ENCODE measurements at regions not wholly inside any gene's neighbourhood (a gene's known extent, or its start where the extent isn't known, plus 50 kb on each side); places are given as distances from the start of the nearest gene placed in this dataset.

DNA sequence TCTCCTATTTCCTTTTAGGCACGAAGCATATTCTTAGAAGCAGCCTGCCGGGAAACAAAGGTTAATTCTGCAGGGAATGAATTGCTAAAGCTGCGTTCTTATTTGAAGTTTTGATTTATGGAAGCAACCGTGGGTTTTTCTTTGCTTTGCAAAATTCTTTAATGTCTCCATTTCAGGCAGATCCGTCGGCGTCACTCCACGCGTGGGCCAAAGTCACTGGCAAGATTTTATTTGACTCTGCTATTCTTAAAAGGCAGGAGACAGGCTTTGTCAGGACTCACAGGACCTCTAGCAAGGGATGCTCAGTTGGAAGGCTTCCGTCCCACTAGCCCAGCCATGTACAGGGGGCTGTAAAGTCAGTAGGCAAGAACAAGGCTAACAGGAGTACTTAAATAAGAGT is 387.3 kb upstream of the XYLT1 start:
- H3K4me3 ChIP-seq (ENCODE audit: low read length) = no peak overlapping the region
- TF ChIP-seq CTCF (conservative IDR thresholded peaks at IDR 0.05; ENCODE audit: low read depth, low read length) = no peak
- DNase-seq (ENCODE audit: low read depth) = no peak

DNA sequence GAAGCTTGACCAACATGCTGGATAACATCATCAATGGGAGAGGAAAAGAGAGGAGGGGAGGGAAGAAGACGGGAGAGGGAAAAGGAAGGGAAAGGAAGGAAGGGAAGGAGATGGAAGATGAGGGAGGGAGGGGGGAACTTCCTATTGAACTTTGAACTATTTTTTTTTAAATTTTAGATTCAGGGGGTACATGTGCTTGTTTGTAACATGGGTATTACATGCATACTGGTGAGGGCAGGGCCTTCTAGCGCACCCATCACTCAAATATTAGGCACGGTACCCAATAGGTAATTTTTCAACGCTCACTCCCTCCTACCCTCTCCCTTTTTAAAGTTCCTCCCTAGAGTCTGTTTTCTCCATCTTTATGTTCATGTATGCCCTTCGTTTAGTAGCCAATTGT is 383.2 kb upstream of the XYLT1 start:
- no peak overlapping the region for H3K4me3 ChIP-seq (ENCODE audit: low read length)
- TF ChIP-seq CTCF (conservative IDR thresholded peaks at IDR 0.05; ENCODE audit: low read depth, low read length) = no peak
- DNase-seq (ENCODE audit: low read depth) = no peak

- DNase-seq (ENCODE audit: low read depth) = no peak
- no peak for TF ChIP-seq CTCF (conservative IDR thresholded peaks at IDR 0.05; ENCODE audit: low read depth, low read length)
- H3K4me3 ChIP-seq (ENCODE audit: low read length) = no peak overlapping the region
Measured at GRCh38 chr16:17852977-17853702, 382.4 kb upstream of the XYLT1 start.

DNA sequence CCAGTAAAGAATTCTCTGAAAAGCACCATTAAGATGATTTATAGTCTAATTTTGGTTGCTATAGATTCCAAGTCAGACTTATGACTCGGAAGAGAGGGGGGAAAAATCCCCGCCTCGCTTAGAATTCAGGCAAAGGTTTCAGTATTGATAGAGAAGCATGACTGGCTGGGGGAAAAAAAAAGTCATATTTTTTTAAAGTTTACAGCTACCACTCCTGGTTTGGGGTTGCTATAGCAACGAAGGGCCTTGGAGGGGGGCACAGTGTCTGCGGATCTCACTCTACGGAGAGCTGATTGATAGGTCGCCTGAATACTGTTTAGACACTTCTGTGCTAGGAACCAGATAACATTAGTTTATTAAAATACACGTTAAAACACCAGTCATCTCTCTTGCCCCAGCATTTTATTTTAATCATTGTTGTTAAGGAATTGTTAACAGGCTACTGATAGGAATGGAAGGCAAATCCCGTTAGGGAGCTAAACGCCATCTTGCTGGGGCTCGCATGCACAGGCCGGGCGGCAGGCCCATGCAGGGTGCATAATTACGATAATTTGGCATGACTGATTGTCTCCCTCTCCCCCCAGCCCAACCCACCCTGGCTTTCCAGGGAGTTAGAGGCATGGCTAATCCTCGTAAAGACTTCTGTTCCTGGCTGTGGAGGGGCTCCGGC is 380.0 kb upstream of the XYLT1 start:
- DNase-seq (ENCODE audit: low read depth) = no peak
- H3K4me3 ChIP-seq (ENCODE audit: low read length) = no peak overlapping the region
- no peak for TF ChIP-seq CTCF (conservative IDR thresholded peaks at IDR 0.05; ENCODE audit: low read depth, low read length)

DNA sequence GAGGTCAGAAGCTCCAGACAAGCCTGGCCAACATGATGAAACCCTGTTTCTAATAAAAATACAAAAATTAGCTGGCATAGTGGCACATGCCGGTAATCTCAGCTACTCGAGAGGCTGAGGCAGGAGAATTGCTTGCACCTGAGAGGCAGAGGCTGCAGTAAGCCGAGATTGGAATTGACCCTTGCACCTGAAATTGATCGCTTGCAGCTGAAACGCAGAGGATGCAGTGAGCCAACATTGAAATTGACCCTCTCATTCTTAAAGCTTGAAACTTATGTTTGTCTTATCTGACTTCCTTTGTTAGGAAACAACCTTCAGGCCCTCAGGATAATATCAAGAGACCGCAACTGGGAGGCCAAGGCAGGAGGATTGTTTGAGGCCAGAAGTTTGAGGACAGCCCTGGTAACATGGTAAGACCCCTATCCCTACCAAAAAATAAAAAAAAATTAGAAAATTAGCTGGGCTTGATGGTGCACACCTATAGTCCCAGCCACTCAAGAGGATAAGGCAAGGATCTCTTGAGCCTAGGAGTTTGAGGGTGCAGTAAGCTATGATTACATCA is 376.6 kb upstream of the XYLT1 start:
- DNase-seq (ENCODE audit: low read depth) = no peak
- no peak overlapping the region for H3K4me3 ChIP-seq (ENCODE audit: low read length)
- TF ChIP-seq CTCF (conservative IDR thresholded peaks at IDR 0.05; ENCODE audit: low read depth, low read length) = no peak

GRCh38 chr16:17846030-17846429 is 375.3 kb upstream of the XYLT1 start:
- no peak for TF ChIP-seq CTCF (conservative IDR thresholded peaks at IDR 0.05; ENCODE audit: low read depth, low read length)
- no peak overlapping the region for H3K4me3 ChIP-seq (ENCODE audit: low read length)
- no peak for DNase-seq (ENCODE audit: low read depth)

DNA sequence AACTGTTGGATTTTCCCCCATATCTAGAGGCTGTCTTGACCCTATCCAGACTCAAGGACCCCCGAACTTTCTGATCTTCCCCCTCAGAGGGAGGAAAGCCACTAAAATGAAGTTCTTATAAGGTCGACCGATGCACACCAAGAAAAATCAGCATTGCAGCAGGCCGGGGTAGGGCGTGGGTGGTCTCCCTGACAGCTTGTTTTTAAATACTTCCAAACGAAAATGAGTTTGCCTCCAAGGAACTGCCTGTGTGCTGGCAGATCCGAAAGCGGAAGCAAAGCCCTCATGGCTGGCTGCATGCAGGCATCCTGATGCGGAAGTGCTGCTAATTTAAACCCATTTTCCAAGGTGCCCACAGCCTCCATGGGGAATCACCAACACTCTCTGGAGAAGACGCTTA is 374.3 kb upstream of the XYLT1 start:
- H3K4me3 ChIP-seq (ENCODE audit: low read length) = no peak overlapping the region
- DNase-seq (ENCODE audit: low read depth) = no peak
- TF ChIP-seq CTCF (conservative IDR thresholded peaks at IDR 0.05; ENCODE audit: low read depth, low read length) = no peak
